PC-9 (cell line): ENCODE measurements at regions not wholly inside any gene's neighbourhood (a gene's known extent, or its start where the extent isn't known, plus 50 kb on each side); places are given as distances from the start of the nearest gene placed in this dataset.

Experiments
- BruUV-seq: library from RNA; stranded (reverse); fragments of 400-500 nt; replicated peaks from 2 replicates; lab custom pipeline; 2021; lab: Mats Ljungman, UMichigan
- CTCF ChIA-PET: fragments of 300-600 bp; sonication (Branson Sonifier 250); formaldehyde crosslinking; loops from one replicate; lab custom pipeline; 2022; ENCODE audit warnings: antibody characterized with exemption; lab: Charles Lee
- POLR2A ChIA-PET: fragments of 300-600 bp; sonication (Branson Sonifier 250); formaldehyde crosslinking; loops from one replicate; lab custom pipeline; 2022; ENCODE audit warnings: antibody characterized with exemption; ENCODE audit not compliant: unreplicated experiment; lab: Charles Lee
- DNase-seq, 2 experiments: peaks; one replicate each; pipeline versions ENCODE4 v3.0.0 to v3.0.0-alpha.2; 2015 to 2022; ENCODE audit warnings: mixed read lengths in 1 of 2
- H2AFZ ChIP-seq: fragments of 200-600 bp; sonication (generic); 2 replicates; pipeline ENCODE4 v1.8.1; 2017; ENCODE audit warnings: antibody characterized with exemption
- H3F3A ChIP-seq: fragments of 200-600 bp; sonication (generic); 2 replicates; pipeline ENCODE4 v1.8.1; 2017; ENCODE audit warnings: antibody characterized with exemption, mild to moderate bottlenecking, low read depth; ENCODE audit not compliant: insufficient read depth
- H3K27ac ChIP-seq: fragments of 200-600 bp; sonication (generic); 2 replicates; pipeline ENCODE4 v1.6.1; 2016; ENCODE audit warnings: mixed run types
- H3K27me3 ChIP-seq: fragments of 200-600 bp; sonication (generic); 2 replicates; pipeline ENCODE4 v1.6.1; 2016; ENCODE audit warnings: low read depth, mixed run types; ENCODE audit not compliant: insufficient read depth
- H3K36me3 ChIP-seq: fragments of 200-600 bp; sonication (generic); 2 replicates; pipeline ENCODE4 v1.6.1; 2016; ENCODE audit warnings: low read depth, mixed run types
- H3K4me1 ChIP-seq: fragments of 200-600 bp; sonication (generic); replicated peaks from 2 replicates; pipeline ENCODE4 v1.6.1; 2016; ENCODE audit warnings: mixed run types; ENCODE audit not compliant: insufficient read depth
- H3K4me2 ChIP-seq: fragments of 200-600 bp; sonication (generic); 2 replicates; pipeline ENCODE4 v1.6.1; 2017; ENCODE audit warnings: mixed run types
- H3K4me3 ChIP-seq: fragments of 200-600 bp; sonication (generic); 2 replicates; pipeline ENCODE4 v1.6.1; 2016; ENCODE audit warnings: mixed run types
- H3K79me2 ChIP-seq: fragments of 200-600 bp; sonication (generic); 2 replicates; pipeline ENCODE4 v1.6.1; 2017; ENCODE audit warnings: low read depth, mixed run types
- H3K9me2 ChIP-seq: fragments of 200-600 bp; sonication (generic); 2 replicates; pipeline ENCODE4 v1.8.1; 2017; ENCODE audit warnings: mild to moderate bottlenecking; ENCODE audit not compliant: insufficient read depth
- H3K9me3 ChIP-seq: fragments of 200-600 bp; sonication (generic); 2 replicates; pipeline ENCODE4 v1.8.1; 2016; ENCODE audit warnings: low read depth; ENCODE audit not compliant: insufficient read depth
- H4K20me1 ChIP-seq: fragments of 200-600 bp; sonication (generic); 2 replicates; pipeline ENCODE4 v1.8.1; 2017; ENCODE audit not compliant: insufficient read depth
- EZH2 ChIP-seq: fragments of 200-600 bp; sonication (generic); IDR thresholded peaks from 2 replicates; pipeline ENCODE4 v1.8.0; 2017; ENCODE audit warnings: antibody characterized with exemption, low read depth
- intact Hi-C: fragments of 100-400 bp; cut with micrococcal nuclease; formaldehyde crosslinking; loops from one replicate; pipeline ENCODE4 v1.10.0; 2022; ENCODE audit not compliant: unreplicated experiment
- TF ChIP-seq, protein P1 (sequence below): fragments of 200-600 bp; sonication (generic); conservative IDR thresholded peaks from 2 replicates; pipeline ENCODE4 v1.6.1; 2017; ENCODE audit warnings: mixed run types, antibody characterized with exemption, mild to moderate bottlenecking, moderate library complexity

GRCh38 chr4:81664079-81664478 lies 192.4 kb upstream of the RASGEF1B start:
- Histone ChIP-seq H3K4me3 (no peak overlapping the region), H3K9me2 (no peaks in the 10 kb centered on the region), H3K36me3 (no peaks in the 10 kb centered on the region), H3K9me3 (no peaks in the 10 kb centered on the region), H4K20me1 (no peaks in the 10 kb centered on the region), H3K4me2 (no peak overlapping the region), H3F3A (no peaks in the 10 kb centered on the region), H3K4me1 (no peaks in the 10 kb centered on the region), H3K79me2 (no peaks in the 10 kb centered on the region), H3K27ac (no peak overlapping the region), H3K27me3 (no peaks in the 10 kb centered on the region), H2AFZ (no peak overlapping the region)
- ChIA-PET CTCF (no interaction called here), POLR2A (no interaction called here)
- TF ChIP-seq EZH2, result no peak
- TF ChIP-seq, protein P1, sequence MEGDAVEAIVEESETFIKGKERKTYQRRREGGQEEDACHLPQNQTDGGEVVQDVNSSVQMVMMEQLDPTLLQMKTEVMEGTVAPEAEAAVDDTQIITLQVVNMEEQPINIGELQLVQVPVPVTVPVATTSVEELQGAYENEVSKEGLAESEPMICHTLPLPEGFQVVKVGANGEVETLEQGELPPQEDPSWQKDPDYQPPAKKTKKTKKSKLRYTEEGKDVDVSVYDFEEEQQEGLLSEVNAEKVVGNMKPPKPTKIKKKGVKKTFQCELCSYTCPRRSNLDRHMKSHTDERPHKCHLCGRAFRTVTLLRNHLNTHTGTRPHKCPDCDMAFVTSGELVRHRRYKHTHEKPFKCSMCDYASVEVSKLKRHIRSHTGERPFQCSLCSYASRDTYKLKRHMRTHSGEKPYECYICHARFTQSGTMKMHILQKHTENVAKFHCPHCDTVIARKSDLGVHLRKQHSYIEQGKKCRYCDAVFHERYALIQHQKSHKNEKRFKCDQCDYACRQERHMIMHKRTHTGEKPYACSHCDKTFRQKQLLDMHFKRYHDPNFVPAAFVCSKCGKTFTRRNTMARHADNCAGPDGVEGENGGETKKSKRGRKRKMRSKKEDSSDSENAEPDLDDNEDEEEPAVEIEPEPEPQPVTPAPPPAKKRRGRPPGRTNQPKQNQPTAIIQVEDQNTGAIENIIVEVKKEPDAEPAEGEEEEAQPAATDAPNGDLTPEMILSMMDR, result no peak
- DNase-seq, result no peak
- no TSS peak for BruUV-seq
- intact Hi-C loops, result no loop called here

DNA sequence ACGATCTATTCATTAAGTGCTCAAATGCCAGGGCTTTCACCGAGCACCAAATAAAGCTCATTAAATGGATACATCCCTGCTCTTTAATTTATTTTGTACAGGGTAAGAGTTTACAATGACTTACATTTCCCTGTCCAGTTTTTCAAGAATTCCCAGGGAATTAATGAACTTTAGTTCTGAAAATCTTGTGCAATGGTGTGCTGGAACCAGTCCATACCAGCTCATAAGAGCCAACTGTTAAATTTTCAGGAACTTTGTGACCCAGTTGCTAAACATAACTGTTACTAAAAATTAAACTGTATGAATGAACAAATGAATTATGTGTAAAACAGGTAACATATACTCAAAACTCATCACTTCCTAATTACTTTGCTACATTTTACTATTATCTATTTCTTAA lies 191.7 kb upstream of the RASGEF1B start:
- no peaks in the 10 kb centered on the region for H3K9me2 ChIP-seq
- DNase-seq, result no peak
- H3K79me2 ChIP-seq, result no peaks in the 10 kb centered on the region
- BruUV-seq, result no TSS peak
- intact Hi-C loops, result no loop called here
- H3F3A ChIP-seq, result no peaks in the 10 kb centered on the region
- no peaks in the 10 kb centered on the region for H4K20me1 ChIP-seq
- H3K27ac ChIP-seq, result no peak overlapping the region
- H3K27me3 ChIP-seq, result no peaks in the 10 kb centered on the region
- no peak overlapping the region for H3K4me2 ChIP-seq
- no peaks in the 10 kb centered on the region for H3K36me3 ChIP-seq
- TF ChIP-seq EZH2, result no peak
- TF ChIP-seq, protein P1, result no peak
- H3K9me3 ChIP-seq, result no peaks in the 10 kb centered on the region
- H3K4me1 ChIP-seq, result no peaks in the 10 kb centered on the region
- H2AFZ ChIP-seq, result no peak overlapping the region
- no peak overlapping the region for H3K4me3 ChIP-seq
- CTCF ChIA-PET, result no interaction called here
- POLR2A ChIA-PET, result no interaction called here

GRCh38 chr4:81659051-81659450 lies 187.3 kb upstream of the RASGEF1B start:
- intact Hi-C loops, result no loop called here
- Histone ChIP-seq H2AFZ (no peak overlapping the region), H3K79me2 (no peaks in the 10 kb centered on the region), H3K36me3 (no peaks in the 10 kb centered on the region), H3F3A (no peaks in the 10 kb centered on the region), H4K20me1 (no peaks in the 10 kb centered on the region), H3K4me2 (no peak overlapping the region), H3K9me3 (no peaks in the 10 kb centered on the region), H3K27ac (no peak overlapping the region), H3K9me2 (no peaks in the 10 kb centered on the region), H3K27me3 (no peaks in the 10 kb centered on the region), H3K4me1 (no peaks in the 10 kb centered on the region), H3K4me3 (no peak overlapping the region)
- CTCF ChIA-PET, result no interaction called here
- no peak for TF ChIP-seq EZH2
- TF ChIP-seq, protein P1, result no peak
- POLR2A ChIA-PET, result no interaction called here
- DNase-seq, result no peak
- no TSS peak for BruUV-seq
